Upper lobe of left lung (tissue), 6 donors: ENCODE measurements at regions not wholly inside any gene's neighbourhood (a gene's known extent, or its start where the extent isn't known, plus 50 kb on each side); places are given as distances from the start of the nearest gene placed in this dataset.

Source experiments
- ATAC-seq, 2 donors: fragments of 200-7000 bp; cut with Tn5 transposase; one replicate each; pipeline ENCODE4 v1.9.1; 2022; ENCODE audit warnings: mild to moderate bottlenecking in 2 of 2, moderate library complexity in 2 of 2; ENCODE audit not compliant: low FRiP score in 2 of 2
- DNase-seq, 2 donors: peaks; one replicate each; pipeline ENCODE4 v3.0.0-alpha.2; 2019 to 2020
- H3K27ac ChIP-seq, 4 donors: fragments of 200-600 bp; sonication (generic); one replicate each; pipeline ENCODE4 v1.5.1; 2016 to 2019
- H3K27me3 ChIP-seq, 4 donors: fragments of 200-600 bp; sonication (generic); one replicate each; pipeline ENCODE4 v1.5.1; 2017 to 2019
- H3K36me3 ChIP-seq, 4 donors: fragments of 200-600 bp; sonication (generic); one replicate each; pipeline ENCODE4 v1.5.1; 2016 to 2019
- H3K4me1 ChIP-seq, 4 donors: fragments of 200-600 bp; sonication (generic); one replicate each; pipeline ENCODE4 v1.5.1; 2018 to 2019
- H3K4me3 ChIP-seq, 4 donors: fragments of 200-600 bp; sonication (generic); one replicate each; pipeline ENCODE4 v1.5.1; 2017 to 2019; ENCODE audit warnings: mild to moderate bottlenecking in 2 of 4, moderate library complexity in 1 of 4
- H3K9me3 ChIP-seq, 4 donors: fragments of 200-600 bp; sonication (generic); one replicate each; pipeline ENCODE4 v1.5.1; 2018 to 2019
- CTCF ChIP-seq, 6 experiments: fragments of 450-650 bp in 4 of 6; fragments of 200-600 bp in 2 of 6; sonication (generic) in 2 of 6; IDR thresholded peaks; one replicate each; pipeline ENCODE4 v1.5.1; 2016 to 2019; ENCODE audit warnings: antibody characterized with exemption in 6 of 6
- EP300 ChIP-seq, 4 donors: sonication (generic); formaldehyde crosslinking; IDR thresholded peaks; one replicate each; pipeline ENCODE4 v1.5.1; 2017; ENCODE audit warnings: antibody characterized with exemption in 4 of 4, control low read depth in 2 of 4
- POLR2A ChIP-seq, 4 donors: fragments of 450-650 bp; IDR thresholded peaks; one replicate each; pipeline ENCODE4 v1.5.1; 2016 to 2017; ENCODE audit warnings: antibody characterized with exemption in 4 of 4, mild to moderate bottlenecking in 2 of 4
- POLR2AphosphoS5 ChIP-seq, 2 donors: sonication (generic); formaldehyde crosslinking; IDR thresholded peaks; one replicate each; pipeline ENCODE4 v1.5.1; 2017; ENCODE audit warnings: antibody characterized with exemption in 2 of 2
- WGBS, 2 donors: methylation state at CpG; one replicate each; pipeline ENCODE4 v1.1.5; 2017 to 2018; 5-methylcytosine and 5-hydroxymethylcytosine counted together
- donor health status: DM: no; HTN: no; CAD: no; lungs with moderate emphysema.
- donor health status: DM: no; HTN: yes; CAD: no; lungs with severe emphysema.

- Histone ChIP-seq H3K4me1 (peaks cover 0 to 7% (median 0%) of the 10 kb centered on the region in 4 donors), H3K9me3 (no peaks in the 10 kb centered on the region), H3K4me3 (no peak overlapping the region), H3K27ac (no peak overlapping the region), H3K27me3 (no peaks in the 10 kb centered on the region), H3K36me3 (no peaks in the 10 kb centered on the region)
- ATAC-seq (no peak), DNase-seq (no peak)
- WGBS, 2 donors = 77 to 80% methylated on average over 5 of the region's 5 CpGs
- no peak for TF ChIP-seq POLR2AphosphoS5 (IDR thresholded peaks at IDR 0.05)
Observed at GRCh38 chr2:16023506-16024360, 83.4 kb downstream of the MYCN start.

GRCh38 chr2:16022548-16023240, 82.3 kb downstream of the MYCN start:
- DNase-seq = no peak
- Histone ChIP-seq H3K4me3 (no peak overlapping the region), H3K4me1 (peaks cover 0 to 7% (median 0%) of the 10 kb centered on the region in 4 donors), H3K36me3 (no peaks in the 10 kb centered on the region), H3K27me3 (no peaks in the 10 kb centered on the region), H3K9me3 (no peaks in the 10 kb centered on the region), H3K27ac (no peak overlapping the region)
- no peak for ATAC-seq
- 73 to 74% methylated on average over 6 of the region's 6 CpGs for WGBS, 2 donors
- TF ChIP-seq POLR2AphosphoS5 (IDR thresholded peaks at IDR 0.05) = no peak
- no peak for TF ChIP-seq CTCF (IDR thresholded peaks at IDR 0.05)
- no peak for TF ChIP-seq EP300 (IDR thresholded peaks at IDR 0.05)
- no peak for TF ChIP-seq POLR2A (IDR thresholded peaks at IDR 0.05)

- Histone ChIP-seq H3K36me3 (no peaks in the 10 kb centered on the region), H3K9me3 (no peaks in the 10 kb centered on the region), H3K4me1 (peaks cover 0 to 7% (median 0%) of the 10 kb centered on the region in 4 donors), H3K27ac (no peak overlapping the region), H3K27me3 (no peaks in the 10 kb centered on the region), H3K4me3 (no peak overlapping the region)
- TF ChIP-seq EP300 (IDR thresholded peaks at IDR 0.05) = no peak
- TF ChIP-seq POLR2AphosphoS5 (IDR thresholded peaks at IDR 0.05) = no peak
- no peak for TF ChIP-seq CTCF (IDR thresholded peaks at IDR 0.05)
- TF ChIP-seq POLR2A (IDR thresholded peaks at IDR 0.05) = no peak
- WGBS, 2 donors = 40 to 61% methylated on average over 4 of the region's 4 CpGs
- peak in 1 of 2 donors; percentile 48 for DNase-seq
- ATAC-seq = peak in 1 of 2 donors; percentile 62
Observed at GRCh38 chr2:16021611-16022363, 81.4 kb downstream of the MYCN start.

GRCh38 chr2:16020389-16021008, 80.1 kb downstream of the MYCN start:
- DNase-seq (no peak), ATAC-seq (no peak)
- Histone ChIP-seq H3K4me3 (no peak overlapping the region), H3K27me3 (no peaks in the 10 kb centered on the region), H3K27ac (no peak overlapping the region), H3K4me1 (peaks cover 0 to 7% (median 0%) of the 10 kb centered on the region in 4 donors), H3K36me3 (no peaks in the 10 kb centered on the region), H3K9me3 (no peaks in the 10 kb centered on the region)
- TF ChIP-seq EP300 (IDR thresholded peaks at IDR 0.05) (no peak), POLR2AphosphoS5 (IDR thresholded peaks at IDR 0.05) (no peak), POLR2A (IDR thresholded peaks at IDR 0.05) (no peak), CTCF (IDR thresholded peaks at IDR 0.05) (no peak)
- 85 to 88% methylated on average over 5 of the region's 5 CpGs for WGBS, 2 donors
